K562 (cell line): ENCODE measurements at regions not wholly inside any gene's neighbourhood (a gene's known extent, or its start where the extent isn't known, plus 50 kb on each side); places are given as distances from the start of the nearest gene placed in this dataset.

Experiments used
- DDX20 ChIP-seq: fragments of 450-650 bp; IDR thresholded peaks from 2 replicates; pipeline ENCODE4 v1.6.1; 2016; ENCODE audit warnings: missing genetic modification characterization, low read depth, mild to moderate bottlenecking, missing compliant biosample characterization, moderate library complexity
- FOS ChIP-seq: IDR thresholded peaks from 3 replicates; pipeline ENCODE4 v1.6.1; 2011; ENCODE audit not compliant: insufficient read length; ENCODE audit errors: extremely low read depth
- TOE1 ChIP-seq, 2 experiments: fragments of 450-650 bp in 1 of 2; sonication (generic) in 1 of 2; formaldehyde crosslinking in 1 of 2; IDR thresholded peaks; 2 replicates each; pipeline versions ENCODE4 v1.7.1 to v1.8.0; 2016 to 2022; ENCODE audit warnings: borderline replicate concordance in 2 of 2, mild to moderate bottlenecking in 2 of 2, antibody characterized with exemption in 1 of 2, inconsistent platforms in 1 of 2, low read depth in 1 of 2, missing genetic modification reagents in 1 of 2, moderate library complexity in 1 of 2
- TF ChIP-seq, protein P1 (sequence below): fragments of 200-600 bp; sonication (generic); IDR thresholded peaks from one replicate; pipeline ENCODE4 v1.6.1; 2012; ENCODE audit warnings: mild to moderate bottlenecking, low read depth, low read length, inconsistent platforms
- TF ChIP-seq, protein P2 (sequence below): IDR thresholded peaks from 2 replicates; pipeline ENCODE4 v1.6.1; 2014; ENCODE audit warnings: antibody characterized with exemption
- TF ChIP-seq, protein P3 (sequence below), 2 experiments: fragments of 450-650 bp; IDR thresholded peaks; 2 replicates each; pipeline ENCODE4 v1.6.1; 2018; ENCODE audit warnings: mild to moderate bottlenecking in 2 of 2, low read depth in 1 of 2; ENCODE audit not compliant: partially characterized antibody in 2 of 2
- TF ChIP-seq, protein P4 (sequence below): fragments of 450-650 bp; IDR thresholded peaks from 2 replicates; pipeline ENCODE4 v1.7.1; 2018; ENCODE audit warnings: mild to moderate bottlenecking, low read depth; ENCODE audit not compliant: partially characterized antibody

DNA sequence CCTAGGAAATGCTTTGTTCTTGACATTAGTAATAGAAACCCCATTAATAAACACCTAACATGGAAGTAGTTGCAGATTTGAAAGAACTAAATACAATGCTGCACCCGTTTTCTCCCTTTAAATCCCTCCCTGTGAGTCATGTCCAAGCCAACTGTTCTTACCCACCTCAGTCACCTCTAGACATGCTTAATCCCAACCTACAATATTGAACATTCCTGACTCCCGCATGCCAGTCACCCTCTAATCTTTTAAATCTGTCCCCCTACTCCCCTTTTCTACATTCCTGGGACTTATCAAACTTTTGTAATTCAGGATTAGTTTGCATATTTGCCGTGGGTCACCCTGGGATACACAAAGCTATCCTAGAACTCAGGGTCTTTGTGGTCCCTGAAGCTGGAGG lies 374.6 kb downstream of the IRS1 start (continued):
- TF ChIP-seq, protein P1, sequence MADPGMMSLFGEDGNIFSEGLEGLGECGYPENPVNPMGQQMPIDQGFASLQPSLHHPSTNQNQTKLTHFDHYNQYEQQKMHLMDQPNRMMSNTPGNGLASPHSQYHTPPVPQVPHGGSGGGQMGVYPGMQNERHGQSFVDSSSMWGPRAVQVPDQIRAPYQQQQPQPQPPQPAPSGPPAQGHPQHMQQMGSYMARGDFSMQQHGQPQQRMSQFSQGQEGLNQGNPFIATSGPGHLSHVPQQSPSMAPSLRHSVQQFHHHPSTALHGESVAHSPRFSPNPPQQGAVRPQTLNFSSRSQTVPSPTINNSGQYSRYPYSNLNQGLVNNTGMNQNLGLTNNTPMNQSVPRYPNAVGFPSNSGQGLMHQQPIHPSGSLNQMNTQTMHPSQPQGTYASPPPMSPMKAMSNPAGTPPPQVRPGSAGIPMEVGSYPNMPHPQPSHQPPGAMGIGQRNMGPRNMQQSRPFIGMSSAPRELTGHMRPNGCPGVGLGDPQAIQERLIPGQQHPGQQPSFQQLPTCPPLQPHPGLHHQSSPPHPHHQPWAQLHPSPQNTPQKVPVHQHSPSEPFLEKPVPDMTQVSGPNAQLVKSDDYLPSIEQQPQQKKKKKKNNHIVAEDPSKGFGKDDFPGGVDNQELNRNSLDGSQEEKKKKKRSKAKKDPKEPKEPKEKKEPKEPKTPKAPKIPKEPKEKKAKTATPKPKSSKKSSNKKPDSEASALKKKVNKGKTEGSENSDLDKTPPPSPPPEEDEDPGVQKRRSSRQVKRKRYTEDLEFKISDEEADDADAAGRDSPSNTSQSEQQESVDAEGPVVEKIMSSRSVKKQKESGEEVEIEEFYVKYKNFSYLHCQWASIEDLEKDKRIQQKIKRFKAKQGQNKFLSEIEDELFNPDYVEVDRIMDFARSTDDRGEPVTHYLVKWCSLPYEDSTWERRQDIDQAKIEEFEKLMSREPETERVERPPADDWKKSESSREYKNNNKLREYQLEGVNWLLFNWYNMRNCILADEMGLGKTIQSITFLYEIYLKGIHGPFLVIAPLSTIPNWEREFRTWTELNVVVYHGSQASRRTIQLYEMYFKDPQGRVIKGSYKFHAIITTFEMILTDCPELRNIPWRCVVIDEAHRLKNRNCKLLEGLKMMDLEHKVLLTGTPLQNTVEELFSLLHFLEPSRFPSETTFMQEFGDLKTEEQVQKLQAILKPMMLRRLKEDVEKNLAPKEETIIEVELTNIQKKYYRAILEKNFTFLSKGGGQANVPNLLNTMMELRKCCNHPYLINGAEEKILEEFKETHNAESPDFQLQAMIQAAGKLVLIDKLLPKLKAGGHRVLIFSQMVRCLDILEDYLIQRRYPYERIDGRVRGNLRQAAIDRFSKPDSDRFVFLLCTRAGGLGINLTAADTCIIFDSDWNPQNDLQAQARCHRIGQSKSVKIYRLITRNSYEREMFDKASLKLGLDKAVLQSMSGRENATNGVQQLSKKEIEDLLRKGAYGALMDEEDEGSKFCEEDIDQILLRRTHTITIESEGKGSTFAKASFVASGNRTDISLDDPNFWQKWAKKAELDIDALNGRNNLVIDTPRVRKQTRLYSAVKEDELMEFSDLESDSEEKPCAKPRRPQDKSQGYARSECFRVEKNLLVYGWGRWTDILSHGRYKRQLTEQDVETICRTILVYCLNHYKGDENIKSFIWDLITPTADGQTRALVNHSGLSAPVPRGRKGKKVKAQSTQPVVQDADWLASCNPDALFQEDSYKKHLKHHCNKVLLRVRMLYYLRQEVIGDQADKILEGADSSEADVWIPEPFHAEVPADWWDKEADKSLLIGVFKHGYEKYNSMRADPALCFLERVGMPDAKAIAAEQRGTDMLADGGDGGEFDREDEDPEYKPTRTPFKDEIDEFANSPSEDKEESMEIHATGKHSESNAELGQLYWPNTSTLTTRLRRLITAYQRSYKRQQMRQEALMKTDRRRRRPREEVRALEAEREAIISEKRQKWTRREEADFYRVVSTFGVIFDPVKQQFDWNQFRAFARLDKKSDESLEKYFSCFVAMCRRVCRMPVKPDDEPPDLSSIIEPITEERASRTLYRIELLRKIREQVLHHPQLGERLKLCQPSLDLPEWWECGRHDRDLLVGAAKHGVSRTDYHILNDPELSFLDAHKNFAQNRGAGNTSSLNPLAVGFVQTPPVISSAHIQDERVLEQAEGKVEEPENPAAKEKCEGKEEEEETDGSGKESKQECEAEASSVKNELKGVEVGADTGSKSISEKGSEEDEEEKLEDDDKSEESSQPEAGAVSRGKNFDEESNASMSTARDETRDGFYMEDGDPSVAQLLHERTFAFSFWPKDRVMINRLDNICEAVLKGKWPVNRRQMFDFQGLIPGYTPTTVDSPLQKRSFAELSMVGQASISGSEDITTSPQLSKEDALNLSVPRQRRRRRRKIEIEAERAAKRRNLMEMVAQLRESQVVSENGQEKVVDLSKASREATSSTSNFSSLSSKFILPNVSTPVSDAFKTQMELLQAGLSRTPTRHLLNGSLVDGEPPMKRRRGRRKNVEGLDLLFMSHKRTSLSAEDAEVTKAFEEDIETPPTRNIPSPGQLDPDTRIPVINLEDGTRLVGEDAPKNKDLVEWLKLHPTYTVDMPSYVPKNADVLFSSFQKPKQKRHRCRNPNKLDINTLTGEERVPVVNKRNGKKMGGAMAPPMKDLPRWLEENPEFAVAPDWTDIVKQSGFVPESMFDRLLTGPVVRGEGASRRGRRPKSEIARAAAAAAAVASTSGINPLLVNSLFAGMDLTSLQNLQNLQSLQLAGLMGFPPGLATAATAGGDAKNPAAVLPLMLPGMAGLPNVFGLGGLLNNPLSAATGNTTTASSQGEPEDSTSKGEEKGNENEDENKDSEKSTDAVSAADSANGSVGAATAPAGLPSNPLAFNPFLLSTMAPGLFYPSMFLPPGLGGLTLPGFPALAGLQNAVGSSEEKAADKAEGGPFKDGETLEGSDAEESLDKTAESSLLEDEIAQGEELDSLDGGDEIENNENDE = no peak
- TF ChIP-seq, protein P2, sequence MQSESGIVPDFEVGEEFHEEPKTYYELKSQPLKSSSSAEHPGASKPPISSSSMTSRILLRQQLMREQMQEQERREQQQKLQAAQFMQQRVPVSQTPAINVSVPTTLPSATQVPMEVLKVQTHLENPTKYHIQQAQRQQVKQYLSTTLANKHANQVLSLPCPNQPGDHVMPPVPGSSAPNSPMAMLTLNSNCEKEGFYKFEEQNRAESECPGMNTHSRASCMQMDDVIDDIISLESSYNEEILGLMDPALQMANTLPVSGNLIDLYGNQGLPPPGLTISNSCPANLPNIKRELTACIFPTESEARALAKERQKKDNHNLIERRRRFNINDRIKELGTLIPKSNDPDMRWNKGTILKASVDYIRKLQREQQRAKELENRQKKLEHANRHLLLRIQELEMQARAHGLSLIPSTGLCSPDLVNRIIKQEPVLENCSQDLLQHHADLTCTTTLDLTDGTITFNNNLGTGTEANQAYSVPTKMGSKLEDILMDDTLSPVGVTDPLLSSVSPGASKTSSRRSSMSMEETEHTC = no peak
- no peak for TF ChIP-seq TOE1 (IDR thresholded peaks at IDR 0.05; ENCODE audit: borderline replicate concordance)
- TF ChIP-seq TOE1 (CRISPR knock-in tag; IDR thresholded peaks at IDR 0.05; ENCODE audit: borderline replicate concordance, low read depth) = no peak
- TF ChIP-seq FOS = no peak
- no peak for TF ChIP-seq DDX20 (tag)
- TF ChIP-seq, protein P3, sequence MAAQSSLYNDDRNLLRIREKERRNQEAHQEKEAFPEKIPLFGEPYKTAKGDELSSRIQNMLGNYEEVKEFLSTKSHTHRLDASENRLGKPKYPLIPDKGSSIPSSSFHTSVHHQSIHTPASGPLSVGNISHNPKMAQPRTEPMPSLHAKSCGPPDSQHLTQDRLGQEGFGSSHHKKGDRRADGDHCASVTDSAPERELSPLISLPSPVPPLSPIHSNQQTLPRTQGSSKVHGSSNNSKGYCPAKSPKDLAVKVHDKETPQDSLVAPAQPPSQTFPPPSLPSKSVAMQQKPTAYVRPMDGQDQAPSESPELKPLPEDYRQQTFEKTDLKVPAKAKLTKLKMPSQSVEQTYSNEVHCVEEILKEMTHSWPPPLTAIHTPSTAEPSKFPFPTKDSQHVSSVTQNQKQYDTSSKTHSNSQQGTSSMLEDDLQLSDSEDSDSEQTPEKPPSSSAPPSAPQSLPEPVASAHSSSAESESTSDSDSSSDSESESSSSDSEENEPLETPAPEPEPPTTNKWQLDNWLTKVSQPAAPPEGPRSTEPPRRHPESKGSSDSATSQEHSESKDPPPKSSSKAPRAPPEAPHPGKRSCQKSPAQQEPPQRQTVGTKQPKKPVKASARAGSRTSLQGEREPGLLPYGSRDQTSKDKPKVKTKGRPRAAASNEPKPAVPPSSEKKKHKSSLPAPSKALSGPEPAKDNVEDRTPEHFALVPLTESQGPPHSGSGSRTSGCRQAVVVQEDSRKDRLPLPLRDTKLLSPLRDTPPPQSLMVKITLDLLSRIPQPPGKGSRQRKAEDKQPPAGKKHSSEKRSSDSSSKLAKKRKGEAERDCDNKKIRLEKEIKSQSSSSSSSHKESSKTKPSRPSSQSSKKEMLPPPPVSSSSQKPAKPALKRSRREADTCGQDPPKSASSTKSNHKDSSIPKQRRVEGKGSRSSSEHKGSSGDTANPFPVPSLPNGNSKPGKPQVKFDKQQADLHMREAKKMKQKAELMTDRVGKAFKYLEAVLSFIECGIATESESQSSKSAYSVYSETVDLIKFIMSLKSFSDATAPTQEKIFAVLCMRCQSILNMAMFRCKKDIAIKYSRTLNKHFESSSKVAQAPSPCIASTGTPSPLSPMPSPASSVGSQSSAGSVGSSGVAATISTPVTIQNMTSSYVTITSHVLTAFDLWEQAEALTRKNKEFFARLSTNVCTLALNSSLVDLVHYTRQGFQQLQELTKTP (IDR thresholded peaks at IDR 0.05; ENCODE audit: low read depth in 1 of 2, partially characterized antibody in 2 of 2) = no peak
- TF ChIP-seq, protein P4, sequence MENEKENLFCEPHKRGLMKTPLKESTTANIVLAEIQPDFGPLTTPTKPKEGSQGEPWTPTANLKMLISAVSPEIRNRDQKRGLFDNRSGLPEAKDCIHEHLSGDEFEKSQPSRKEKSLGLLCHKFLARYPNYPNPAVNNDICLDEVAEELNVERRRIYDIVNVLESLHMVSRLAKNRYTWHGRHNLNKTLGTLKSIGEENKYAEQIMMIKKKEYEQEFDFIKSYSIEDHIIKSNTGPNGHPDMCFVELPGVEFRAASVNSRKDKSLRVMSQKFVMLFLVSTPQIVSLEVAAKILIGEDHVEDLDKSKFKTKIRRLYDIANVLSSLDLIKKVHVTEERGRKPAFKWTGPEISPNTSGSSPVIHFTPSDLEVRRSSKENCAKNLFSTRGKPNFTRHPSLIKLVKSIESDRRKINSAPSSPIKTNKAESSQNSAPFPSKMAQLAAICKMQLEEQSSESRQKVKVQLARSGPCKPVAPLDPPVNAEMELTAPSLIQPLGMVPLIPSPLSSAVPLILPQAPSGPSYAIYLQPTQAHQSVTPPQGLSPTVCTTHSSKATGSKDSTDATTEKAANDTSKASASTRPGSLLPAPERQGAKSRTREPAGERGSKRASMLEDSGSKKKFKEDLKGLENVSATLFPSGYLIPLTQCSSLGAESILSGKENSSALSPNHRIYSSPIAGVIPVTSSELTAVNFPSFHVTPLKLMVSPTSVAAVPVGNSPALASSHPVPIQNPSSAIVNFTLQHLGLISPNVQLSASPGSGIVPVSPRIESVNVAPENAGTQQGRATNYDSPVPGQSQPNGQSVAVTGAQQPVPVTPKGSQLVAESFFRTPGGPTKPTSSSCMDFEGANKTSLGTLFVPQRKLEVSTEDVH = no peak
